Calu3 (cell line): ENCODE measurements at regions not wholly inside any gene's neighbourhood (a gene's known extent, or its start where the extent isn't known, plus 50 kb on each side); places are given as distances from the start of the nearest gene placed in this dataset.

Source experiments
- BruUV-seq: library from RNA; stranded (reverse); fragments of 400-500 nt; replicated peaks from 2 replicates; lab custom pipeline; 2021; lab: Mats Ljungman, UMichigan
- CTCF ChIA-PET: fragments of 300-600 bp; sonication (Branson Sonifier 250); formaldehyde crosslinking; loops from one replicate; lab custom pipeline; 2022; ENCODE audit warnings: antibody characterized with exemption; lab: Charles Lee
- DNase-seq: peaks from one replicate; pipeline ENCODE4 v3.0.0; 2022
- H3K27ac Mint-ChIP-seq: one replicate; pipeline ENCODE4 v1.8.0; 2022; ENCODE audit warnings: mixed read lengths; ENCODE audit not compliant: unreplicated experiment
- H3K27me3 Mint-ChIP-seq: one replicate; pipeline ENCODE4 v1.8.0; 2022; ENCODE audit warnings: mixed read lengths; ENCODE audit not compliant: unreplicated experiment
- H3K36me3 Mint-ChIP-seq: one replicate; pipeline ENCODE4 v1.8.0; 2022; ENCODE audit warnings: mild to moderate bottlenecking, moderate library complexity, mixed read lengths; ENCODE audit not compliant: insufficient read depth, unreplicated experiment
- H3K4me1 Mint-ChIP-seq: one replicate; pipeline ENCODE4 v1.8.0; 2022; ENCODE audit warnings: mild to moderate bottlenecking, low read depth, mixed read lengths; ENCODE audit not compliant: unreplicated experiment
- H3K4me3 Mint-ChIP-seq: one replicate; pipeline ENCODE4 v1.8.0; 2022; ENCODE audit warnings: mild to moderate bottlenecking, low read depth, moderate library complexity, mixed read lengths; ENCODE audit not compliant: unreplicated experiment
- H3K9me3 Mint-ChIP-seq: one replicate; pipeline ENCODE4 v1.8.0; 2022; ENCODE audit warnings: low read depth, mixed read lengths; ENCODE audit not compliant: unreplicated experiment
- intact Hi-C: fragments of 100-400 bp; cut with micrococcal nuclease; formaldehyde crosslinking; loops from one replicate; pipeline ENCODE4 v1.10.0; 2022; ENCODE audit not compliant: unreplicated experiment
- TF ChIP-seq, protein P1 (sequence below): fragments of 200-600 bp; IDR thresholded peaks from one replicate; pipeline ENCODE4 v1.8.0; 2022; ENCODE audit warnings: antibody characterized with exemption; ENCODE audit not compliant: unreplicated experiment

- Mint-ChIP-seq H3K4me1 (no peaks in the 10 kb centered on the region), H3K4me3 (no peak overlapping the region), H3K27me3 (no peaks in the 10 kb centered on the region), H3K27ac (no peak overlapping the region), H3K9me3 (peaks cover 8% of the 10 kb centered on the region), H3K36me3 (no peaks in the 10 kb centered on the region)
- BruUV-seq = no TSS peak
- intact Hi-C loops = no loop called here
- CTCF ChIA-PET = no interaction called here
- TF ChIP-seq, protein P1, sequence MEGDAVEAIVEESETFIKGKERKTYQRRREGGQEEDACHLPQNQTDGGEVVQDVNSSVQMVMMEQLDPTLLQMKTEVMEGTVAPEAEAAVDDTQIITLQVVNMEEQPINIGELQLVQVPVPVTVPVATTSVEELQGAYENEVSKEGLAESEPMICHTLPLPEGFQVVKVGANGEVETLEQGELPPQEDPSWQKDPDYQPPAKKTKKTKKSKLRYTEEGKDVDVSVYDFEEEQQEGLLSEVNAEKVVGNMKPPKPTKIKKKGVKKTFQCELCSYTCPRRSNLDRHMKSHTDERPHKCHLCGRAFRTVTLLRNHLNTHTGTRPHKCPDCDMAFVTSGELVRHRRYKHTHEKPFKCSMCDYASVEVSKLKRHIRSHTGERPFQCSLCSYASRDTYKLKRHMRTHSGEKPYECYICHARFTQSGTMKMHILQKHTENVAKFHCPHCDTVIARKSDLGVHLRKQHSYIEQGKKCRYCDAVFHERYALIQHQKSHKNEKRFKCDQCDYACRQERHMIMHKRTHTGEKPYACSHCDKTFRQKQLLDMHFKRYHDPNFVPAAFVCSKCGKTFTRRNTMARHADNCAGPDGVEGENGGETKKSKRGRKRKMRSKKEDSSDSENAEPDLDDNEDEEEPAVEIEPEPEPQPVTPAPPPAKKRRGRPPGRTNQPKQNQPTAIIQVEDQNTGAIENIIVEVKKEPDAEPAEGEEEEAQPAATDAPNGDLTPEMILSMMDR = no peak
- no peak for DNase-seq
Observed at GRCh38 chr9:26392639-26393038, 500.0 kb downstream of the CAAP1 start.

GRCh38 chr9:26391036-26391435 is 501.6 kb downstream of the CAAP1 start:
- no peak overlapping the region for H3K27ac Mint-ChIP-seq
- no peak for DNase-seq
- H3K36me3 Mint-ChIP-seq = no peaks in the 10 kb centered on the region
- H3K4me1 Mint-ChIP-seq = no peaks in the 10 kb centered on the region
- H3K27me3 Mint-ChIP-seq = no peaks in the 10 kb centered on the region
- TF ChIP-seq, protein P1 = no peak
- H3K9me3 Mint-ChIP-seq = peaks cover 11% of the 10 kb centered on the region
- BruUV-seq = no TSS peak
- H3K4me3 Mint-ChIP-seq = no peak overlapping the region
- CTCF ChIA-PET = no interaction called here
- intact Hi-C loops = no loop called here

DNA sequence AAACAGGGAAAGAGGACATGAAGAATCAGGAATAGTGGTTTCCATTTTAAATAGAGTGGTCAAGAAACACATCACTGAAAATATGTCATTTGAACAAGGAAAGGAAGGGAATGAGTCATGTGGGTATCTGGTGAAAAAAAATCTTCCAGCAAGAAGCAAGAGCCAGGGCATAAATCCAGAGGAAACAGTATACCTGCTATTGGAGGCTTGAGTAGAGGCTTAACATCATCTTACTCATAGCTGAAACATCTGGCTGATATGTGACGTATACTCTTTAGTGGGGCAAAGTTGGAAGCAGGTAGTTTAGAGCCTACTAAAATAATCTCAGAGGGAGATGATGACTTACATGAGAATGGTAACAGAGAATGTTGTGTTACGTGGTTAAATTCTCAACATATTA is 517.2 kb downstream of the CAAP1 start:
- intact Hi-C loops = no loop called here
- Mint-ChIP-seq H3K9me3 (peaks cover 2% of the 10 kb centered on the region), H3K27ac (no peak overlapping the region), H3K4me3 (no peak overlapping the region), H3K27me3 (no peaks in the 10 kb centered on the region), H3K36me3 (no peaks in the 10 kb centered on the region), H3K4me1 (no peaks in the 10 kb centered on the region)
- BruUV-seq = no TSS peak
- no peak for DNase-seq
- CTCF ChIA-PET = no interaction called here
- TF ChIP-seq, protein P1 = no peak

GRCh38 chr9:26373616-26374015 is 519.0 kb downstream of the CAAP1 start:
- BruUV-seq = no TSS peak

More at GRCh38 chr9:26373616-26374015, 519.0 kb downstream of the CAAP1 start:
- intact Hi-C loops = no loop called here
- Mint-ChIP-seq H3K27ac (no peak overlapping the region), H3K9me3 (peaks cover 2% of the 10 kb centered on the region), H3K36me3 (no peaks in the 10 kb centered on the region), H3K4me1 (no peaks in the 10 kb centered on the region), H3K4me3 (no peak overlapping the region), H3K27me3 (no peaks in the 10 kb centered on the region)
- DNase-seq = no peak
- CTCF ChIA-PET = no interaction called here
- TF ChIP-seq, protein P1 = no peak
